GM21423 (cell line): ENCODE measurements at regions not wholly inside any gene's neighbourhood (a gene's known extent, or its start where the extent isn't known, plus 50 kb on each side); places are given as distances from the start of the nearest gene placed in this dataset.
"Not testable (repeated sequence)": the region's sequence is repeated elsewhere in the genome, so short reads cannot be mapped to it uniquely, and the experiment has no call there.

ENCODE experiments used
- ATAC-seq: cut with Tn5 transposase; IDR thresholded peaks from one replicate; pipeline ENCODE4 v1.9.1; 2021; ENCODE audit warnings: mild to moderate bottlenecking, moderate library complexity; ENCODE audit not compliant: unreplicated experiment

DNA sequence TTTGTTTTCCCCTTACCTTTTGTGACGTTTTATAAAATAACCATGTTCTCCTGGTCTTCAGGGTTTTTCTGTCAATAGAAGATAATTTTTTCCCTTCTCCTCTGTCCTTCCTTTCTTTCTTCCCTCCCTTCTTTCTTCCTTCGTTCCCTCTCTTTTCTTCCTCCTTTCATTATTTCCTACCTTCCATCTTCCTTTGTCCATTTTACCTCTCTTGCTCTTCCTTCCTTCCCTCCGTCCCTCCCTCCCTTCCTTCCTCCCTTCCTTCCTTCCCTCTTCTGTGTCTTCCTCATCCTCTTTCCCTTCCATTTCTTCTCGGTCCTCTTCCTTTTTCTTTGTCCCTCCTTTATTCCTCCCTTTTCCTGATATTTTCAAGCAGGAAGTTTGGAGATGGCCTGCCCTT, 128.2 kb downstream of the TEX36 start:
- no peak for ATAC-seq

DNA sequence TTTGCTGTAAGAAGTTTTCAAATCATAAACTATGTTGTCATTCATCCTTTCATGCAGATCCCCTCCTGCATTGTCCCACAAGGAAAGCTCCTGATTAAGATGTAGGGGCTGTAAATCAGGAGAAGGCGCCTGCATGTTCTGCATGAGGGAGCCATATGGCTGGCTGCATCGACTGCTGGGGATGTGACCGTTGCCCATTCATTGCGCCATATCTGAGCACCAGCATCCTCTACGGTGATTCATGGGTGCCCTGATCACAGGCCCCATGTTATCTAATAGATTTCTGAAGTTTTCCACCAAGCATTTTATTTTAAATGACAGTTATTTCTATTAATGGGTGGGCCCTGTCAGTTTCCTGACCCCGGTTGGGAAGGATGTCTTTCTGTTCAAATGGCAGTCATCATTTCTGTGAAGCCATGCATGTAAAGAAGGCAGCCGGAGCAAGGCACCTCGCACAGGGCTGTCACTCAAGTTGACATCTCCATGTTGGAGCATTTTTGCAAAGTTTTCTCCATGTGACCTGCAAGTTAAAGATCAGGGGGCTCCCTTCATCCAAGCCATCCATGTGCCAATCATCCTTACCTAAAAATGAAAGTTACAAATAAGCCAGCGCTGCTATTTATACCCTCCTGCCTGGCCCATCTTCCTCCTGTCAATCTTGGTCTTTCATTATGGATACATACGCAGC, 128.8 kb downstream of the TEX36 start:
- ATAC-seq: no peak

DNA sequence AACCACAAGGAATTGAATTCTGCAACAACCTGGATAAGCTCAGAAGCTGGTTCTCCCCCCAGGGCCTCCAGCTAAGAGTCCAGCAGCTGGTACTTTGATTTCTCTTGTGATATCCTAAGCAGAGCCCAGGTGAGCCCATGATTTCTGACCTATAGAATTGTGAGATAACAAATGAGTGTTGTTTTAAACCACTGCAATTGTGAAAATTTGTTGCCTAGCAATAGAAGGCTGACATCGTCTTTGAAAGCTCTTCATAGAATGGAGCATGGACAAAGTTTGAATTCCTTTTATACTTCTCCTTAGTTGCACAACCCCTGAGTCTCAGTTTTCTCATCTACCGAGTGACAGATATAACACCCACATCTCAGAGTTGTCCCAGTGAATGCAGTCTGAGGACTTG, 129.9 kb downstream of the TEX36 start:
- no peak for ATAC-seq

DNA sequence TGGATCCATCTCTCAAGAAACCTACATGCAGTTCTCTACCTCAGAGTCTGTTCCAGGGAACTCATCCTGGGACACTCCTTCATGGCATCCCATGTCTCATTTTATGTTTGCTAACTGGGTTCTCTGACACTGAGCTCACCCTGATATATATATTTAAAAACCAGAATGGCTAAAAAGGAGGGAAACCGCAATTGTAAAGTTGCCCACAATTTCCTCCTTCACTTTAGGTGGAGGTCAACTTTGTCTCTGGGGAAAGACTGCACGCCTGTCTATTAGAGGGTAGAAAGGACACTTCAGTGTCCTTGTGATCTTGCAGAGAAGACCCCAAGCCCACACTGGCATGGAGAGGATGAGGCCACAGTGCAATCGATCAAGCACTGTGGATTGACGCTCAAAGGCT, 131.7 kb downstream of the TEX36 start:
- ATAC-seq: no peak

GRCh38 chr10:125550362-125550761, 132.6 kb downstream of the TEX36 start:
- no peak for ATAC-seq

GRCh38 chr10:125549653-125550052, 133.3 kb downstream of the TEX36 start:
- no peak for ATAC-seq

DNA sequence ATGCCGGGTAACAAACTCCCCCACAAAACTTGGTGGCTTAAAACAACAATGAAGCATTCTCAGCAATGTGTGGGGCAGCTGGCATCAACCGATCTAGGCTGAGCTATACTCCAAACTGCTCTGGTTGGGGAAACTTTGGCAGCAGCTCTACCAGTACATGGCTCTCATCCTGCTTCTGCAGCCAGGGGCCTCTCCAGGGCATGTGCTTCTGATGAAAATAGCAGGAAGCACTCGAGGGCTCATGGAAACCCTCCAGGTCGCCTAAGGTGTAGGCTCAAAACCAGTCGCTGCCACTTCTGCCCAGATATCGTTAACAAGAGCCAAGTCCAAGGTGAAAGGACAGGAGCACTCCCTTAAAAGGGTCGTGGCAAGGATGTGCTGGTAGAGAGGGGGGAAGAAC, 134.1 kb downstream of the TEX36 start:
- no peak for ATAC-seq

DNA sequence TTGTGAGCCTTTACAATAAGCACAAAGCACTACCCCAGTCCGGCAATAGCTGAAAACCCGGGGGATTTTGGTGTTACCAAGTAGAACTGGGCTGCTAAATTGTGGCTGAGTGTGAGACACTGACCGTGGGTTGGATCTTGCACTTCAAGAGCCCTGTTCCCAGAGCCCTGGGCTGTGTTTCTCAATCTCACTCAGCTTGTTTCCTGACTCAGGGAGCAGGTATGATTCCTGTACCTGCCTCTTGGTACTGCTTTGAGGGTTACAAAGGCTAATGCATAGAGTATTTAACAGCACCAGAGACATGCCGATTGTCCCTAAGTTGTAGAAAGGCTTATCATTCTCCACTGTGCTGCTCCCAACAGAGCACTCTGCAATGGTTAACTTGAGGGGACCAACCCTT, 134.6 kb downstream of the TEX36 start:
- no peak for ATAC-seq

- ATAC-seq: no peak
Observed at GRCh38 chr10:125547010-125547650, 135.8 kb downstream of the TEX36 start.

DNA sequence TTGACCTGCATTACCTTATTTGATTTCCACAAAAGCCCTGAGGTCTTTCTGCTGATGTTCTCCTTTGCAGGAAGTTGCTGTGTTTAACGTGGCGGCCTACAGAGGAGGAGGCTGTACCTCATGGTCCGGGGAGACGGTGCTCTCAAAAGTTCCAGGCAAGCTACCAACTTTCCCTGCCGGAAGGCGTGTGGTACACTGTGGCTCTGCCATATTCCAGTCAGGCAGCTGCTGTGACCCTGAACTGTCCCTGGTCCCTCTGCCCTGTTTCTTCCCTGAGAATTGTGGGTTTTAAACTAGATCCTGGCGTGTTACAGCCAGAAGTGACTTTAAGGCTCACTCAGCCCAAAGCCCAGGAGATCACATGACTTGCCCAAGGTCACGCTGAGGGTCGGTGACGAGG, 139.2 kb downstream of the TEX36 start:
- ATAC-seq: no peak

GRCh38 chr10:125538947-125539731, 143.8 kb downstream of the TEX36 start:
- no peak for ATAC-seq

DNA sequence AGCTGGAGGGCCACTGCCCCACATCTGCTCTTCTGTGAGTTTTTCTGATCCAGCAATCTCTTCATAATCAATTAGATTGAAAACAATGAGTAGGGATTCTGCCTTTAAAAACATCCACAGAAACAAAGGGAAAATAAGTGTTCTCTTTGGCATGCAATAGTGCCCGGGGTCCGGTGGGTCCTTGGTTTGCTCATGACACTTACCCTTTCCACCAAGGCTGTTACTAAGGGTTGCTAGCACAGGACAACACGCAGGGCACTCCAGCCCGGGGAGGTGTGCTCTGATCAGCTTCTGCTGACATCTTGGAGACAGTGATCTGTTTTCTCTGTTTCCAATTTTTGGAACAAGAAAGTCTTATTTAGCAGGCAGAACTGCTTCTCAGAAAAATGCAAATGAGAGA, 146.7 kb downstream of the TEX36 start:
- ATAC-seq: no peak

DNA sequence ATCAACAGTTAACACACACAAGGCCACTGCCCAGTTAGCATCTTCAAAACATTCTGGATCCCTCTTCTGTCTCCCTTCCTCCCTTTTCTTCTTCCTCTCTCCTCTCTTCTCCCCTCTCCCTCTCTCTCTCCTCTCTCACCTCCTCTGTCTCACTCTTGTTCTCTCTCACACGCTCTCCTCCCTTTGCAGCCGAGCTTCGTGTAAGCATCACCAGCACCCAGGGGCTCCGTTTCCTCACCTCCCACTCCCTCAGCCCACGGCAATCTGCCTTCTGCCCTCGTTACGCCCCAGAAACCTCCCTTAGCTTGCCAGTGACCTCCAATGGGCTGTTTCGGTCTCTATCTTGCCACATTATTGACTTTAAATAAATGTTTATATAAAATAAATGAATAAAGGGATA, 147.4 kb downstream of the TEX36 start:
- ATAC-seq: no peak

GRCh38 chr10:125534515-125534914, 148.4 kb downstream of the TEX36 start:
- ATAC-seq: no peak

DNA sequence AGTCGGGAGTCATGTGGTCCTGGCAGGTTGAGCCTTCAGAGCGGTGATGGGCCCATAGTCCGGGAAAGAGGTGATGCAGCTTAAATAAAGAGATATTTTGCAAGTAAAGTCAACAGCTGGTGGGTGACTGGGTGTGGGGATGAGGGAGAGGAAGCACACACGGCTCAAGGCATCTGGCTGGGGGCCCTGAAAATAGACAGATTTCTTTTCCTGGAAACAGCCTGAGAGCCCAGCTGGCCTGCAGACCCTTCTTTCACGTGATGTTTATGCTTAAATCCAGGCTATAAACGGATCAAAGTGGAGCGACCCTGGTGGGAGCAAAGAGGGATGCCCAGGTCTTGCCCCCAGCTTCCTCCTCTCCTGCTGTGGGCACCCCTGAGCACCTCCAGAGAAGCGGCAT, 149.1 kb downstream of the TEX36 start:
- ATAC-seq: no peak

GRCh38 chr10:125531465-125531864, 151.5 kb downstream of the TEX36 start:
- no peak for ATAC-seq

- ATAC-seq: no peak
Observed at GRCh38 chr10:125523347-125523746, 159.6 kb downstream of the TEX36 start.

GRCh38 chr10:125521721-125522680, 161.0 kb downstream of the TEX36 start:
- ATAC-seq: peak; percentile 62

DNA sequence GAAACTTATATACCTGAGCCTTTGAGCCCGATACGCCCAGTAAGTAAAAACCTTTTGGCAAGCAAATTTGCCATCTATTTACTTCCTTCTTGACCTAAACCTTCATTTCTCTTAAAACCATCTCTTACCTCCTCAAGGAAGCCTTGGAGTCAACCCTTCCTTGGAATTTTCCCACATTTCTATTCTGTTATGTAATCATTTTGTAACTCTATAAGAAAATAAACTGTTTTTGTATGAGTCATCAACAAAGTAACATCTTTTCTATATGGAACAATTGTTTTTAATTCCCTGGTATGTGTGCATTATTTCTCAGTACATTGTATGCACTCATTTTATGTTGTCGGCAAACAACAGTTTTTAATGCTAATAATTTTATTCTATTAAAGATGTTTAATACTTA, 162.0 kb downstream of the TEX36 start:
- ATAC-seq: no peak

- ATAC-seq: not testable (repeated sequence)
Observed at GRCh38 chr10:125518397-125518796, 164.6 kb downstream of the TEX36 start.

- no peak for ATAC-seq
Observed at GRCh38 chr10:125515571-125515970, 167.4 kb downstream of the TEX36 start.
